Stimulated activated CD4-positive, alpha-beta T cell treated with anti-CD3 and anti-CD28 coated beads, Interleukin-2, amount 100 ng/mL, for 24 hours (primary cell): ENCODE measurements at regions not wholly inside any gene's neighbourhood (a gene's known extent, or its start where the extent isn't known, plus 50 kb on each side); places are given as distances from the start of the nearest gene placed in this dataset.
"Not testable (repeated sequence)": the region's sequence is repeated elsewhere in the genome, so short reads cannot be mapped to it uniquely, and the experiment has no call there.

Experiments
- DNase-seq, 2 donors: peaks; one replicate each; pipeline ENCODE4 v3.0.0-alpha.2; 2020

DNA sequence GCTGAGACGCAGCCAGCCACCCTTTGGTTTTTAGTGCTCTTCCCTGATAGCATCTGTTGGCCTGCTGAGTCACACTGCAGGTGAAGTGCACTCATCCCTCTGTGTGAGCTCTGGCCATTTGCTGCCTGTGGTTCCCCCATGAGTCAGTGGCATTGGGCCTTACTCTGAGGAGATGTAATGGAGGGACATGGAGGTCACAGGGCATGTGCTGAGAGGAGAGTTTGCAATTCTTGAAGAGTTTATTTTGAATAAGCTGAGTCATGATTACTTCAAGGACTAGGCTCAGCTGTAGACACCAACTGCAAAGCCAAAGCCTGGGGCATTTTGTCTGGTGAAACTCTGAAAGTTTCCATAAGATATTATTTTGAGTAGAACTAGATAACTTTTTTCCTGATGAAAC lies 200.3 kb downstream of the BCL2L11 start:
- DNase-seq: not testable (repeated sequence)

DNA sequence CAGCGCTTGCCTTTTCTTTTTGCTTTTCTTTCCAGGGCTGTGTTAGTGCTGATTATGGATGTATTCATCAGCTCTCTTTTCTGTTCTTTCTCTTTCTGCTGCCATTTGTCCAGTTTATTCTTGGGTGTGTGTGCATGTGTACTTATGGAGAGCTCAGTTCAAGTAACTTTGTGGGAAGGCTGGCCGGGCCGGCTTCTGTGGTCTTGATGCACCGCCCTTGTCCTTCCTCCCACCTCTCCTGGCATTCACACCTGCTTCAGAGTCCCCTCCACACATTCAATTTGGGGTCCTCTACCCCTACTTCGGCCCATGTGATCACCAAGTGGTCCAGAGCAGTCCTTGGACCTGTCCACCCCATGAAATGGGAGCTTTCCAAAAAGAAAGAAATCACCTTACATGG lies 202.7 kb downstream of the BCL2L11 start:
- DNase-seq: not testable (repeated sequence)

DNA sequence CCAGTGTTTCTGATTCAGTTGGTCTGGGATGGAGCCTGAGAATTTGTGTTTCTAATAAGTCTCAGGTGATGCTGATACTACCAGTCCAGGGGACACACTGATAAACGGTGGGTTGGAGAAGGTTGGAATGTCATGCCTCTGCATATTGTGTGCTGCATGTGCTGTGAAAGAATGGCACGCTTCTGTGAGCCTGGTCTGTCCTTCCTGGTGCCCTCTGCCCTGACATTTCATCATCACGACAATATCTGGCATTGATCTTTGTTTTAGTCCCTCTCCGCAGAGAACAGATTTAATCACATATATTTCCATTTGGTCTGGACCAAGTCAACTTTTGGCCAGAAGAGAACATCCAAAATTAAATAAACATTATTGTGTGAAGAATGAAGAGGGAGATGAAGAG lies 207.0 kb downstream of the BCL2L11 start:
- not testable (repeated sequence) for DNase-seq

DNA sequence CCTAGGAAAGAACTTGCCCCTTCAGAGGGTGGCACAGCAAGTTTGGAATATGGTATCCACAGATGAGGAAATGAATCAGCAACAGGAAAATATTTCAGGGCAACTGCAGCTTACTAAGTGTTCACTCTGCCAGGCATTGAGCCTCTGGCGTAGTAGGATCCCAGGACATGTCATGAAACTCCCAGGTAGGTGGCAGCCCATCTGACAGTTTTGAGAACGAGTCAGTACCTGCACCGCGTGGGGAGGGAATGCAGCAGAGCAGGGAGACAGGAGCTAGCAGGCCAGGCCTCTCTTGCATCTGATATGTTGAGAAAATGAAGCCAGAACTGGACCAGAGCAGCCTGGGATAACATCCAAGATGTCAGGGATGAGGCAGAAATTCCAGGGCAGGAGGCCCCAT lies 208.6 kb downstream of the BCL2L11 start:
- DNase-seq: not testable (repeated sequence)

DNA sequence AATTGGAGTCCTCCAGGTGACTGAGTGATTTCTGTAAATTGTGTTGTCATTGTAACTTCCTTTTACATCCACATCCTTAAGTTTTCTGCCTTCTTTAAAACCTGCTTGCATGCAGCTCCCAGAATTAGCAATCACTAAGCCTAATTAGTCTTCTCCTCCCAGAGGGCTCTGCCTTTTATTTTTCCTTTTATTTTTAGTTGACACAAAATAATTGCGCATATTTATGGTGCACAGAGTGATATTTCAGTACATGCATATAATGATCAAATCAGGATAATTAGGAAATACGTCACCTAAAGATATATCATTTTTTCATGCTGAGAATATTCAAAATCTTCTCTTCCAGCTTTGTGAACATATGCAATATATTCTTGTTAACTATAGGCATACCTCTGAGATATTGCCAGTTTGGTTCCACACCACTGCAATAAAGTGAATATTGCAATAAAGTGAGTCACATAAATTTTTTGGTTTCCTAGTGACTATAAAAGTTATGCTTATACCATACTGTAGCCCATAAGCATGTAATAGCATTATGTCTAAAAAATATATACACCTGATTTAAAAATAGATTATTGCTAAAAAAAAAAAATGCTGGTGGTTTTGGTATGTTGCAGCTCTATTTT lies 210.5 kb downstream of the BCL2L11 start:
- not testable (repeated sequence) for DNase-seq

DNA sequence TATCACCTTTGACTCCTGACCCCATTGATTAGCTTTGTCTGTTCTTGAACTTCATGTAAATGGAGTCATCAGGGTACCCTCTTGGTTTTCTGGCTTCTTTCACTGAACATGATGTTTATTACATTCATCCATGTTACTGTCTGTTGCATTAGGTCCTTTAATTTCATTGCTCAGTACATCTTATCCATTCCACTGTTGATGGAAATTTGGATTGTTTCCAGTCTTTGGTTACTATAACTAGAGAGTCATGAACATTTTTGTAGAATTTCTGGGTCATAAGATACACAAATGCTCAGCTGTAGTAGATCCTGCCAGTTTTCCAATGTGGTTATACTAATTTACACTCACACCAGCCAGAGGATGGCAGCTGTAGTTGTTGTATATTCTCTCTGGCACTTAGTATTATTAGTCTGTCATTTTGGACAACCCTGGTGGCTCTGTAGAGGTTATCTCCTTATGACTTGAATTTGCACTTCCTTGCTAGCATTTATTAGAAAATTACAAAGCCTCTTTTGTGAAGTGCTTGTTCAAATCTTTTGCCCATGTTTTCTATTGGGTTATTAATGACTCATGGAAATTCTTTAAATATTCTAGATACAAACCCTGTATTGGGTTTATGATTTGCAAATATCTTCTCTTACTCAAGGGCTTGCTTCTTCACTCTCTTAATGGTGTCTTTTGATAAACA lies 214.7 kb downstream of the BCL2L11 start:
- not testable (repeated sequence) for DNase-seq

DNA sequence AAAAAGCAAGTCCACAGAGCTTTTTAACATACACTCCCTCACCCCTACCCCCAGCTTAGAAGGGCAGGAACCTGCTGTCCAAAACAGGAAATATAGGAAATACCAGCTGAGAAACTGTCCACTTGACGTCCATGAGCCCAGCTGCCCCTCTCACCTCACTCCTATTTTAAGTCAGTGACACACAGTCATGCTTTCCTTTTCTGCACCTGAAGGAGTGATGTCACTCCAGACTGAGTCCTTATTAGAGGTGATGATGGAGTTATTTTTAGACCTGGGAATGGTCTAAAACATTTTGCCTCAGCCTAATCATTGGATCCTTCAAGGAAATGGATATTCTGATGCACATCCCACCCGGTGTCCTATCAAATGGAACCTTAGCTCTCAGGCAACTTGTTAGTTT lies 217.8 kb downstream of the BCL2L11 start:
- DNase-seq: not testable (repeated sequence)

DNA sequence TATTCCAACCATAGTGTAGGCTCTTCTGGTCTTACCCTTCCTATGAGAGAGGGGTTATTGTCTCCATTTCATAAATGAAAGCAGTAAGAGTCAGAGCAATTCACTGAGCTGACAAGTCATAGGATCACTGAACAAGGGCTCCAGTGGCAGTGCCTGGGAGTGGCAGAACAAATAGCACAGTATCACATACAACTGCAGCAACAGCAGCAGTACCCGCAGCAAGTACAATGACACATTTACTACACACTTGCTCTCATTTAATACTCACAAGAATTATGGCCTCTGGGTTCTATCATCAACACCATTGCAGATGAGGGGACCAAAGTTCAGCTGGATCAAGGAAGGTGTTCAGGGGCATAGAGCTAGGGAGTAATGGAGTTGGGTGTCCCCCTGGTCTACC lies 218.8 kb downstream of the BCL2L11 start:
- not testable (repeated sequence) for DNase-seq

DNA sequence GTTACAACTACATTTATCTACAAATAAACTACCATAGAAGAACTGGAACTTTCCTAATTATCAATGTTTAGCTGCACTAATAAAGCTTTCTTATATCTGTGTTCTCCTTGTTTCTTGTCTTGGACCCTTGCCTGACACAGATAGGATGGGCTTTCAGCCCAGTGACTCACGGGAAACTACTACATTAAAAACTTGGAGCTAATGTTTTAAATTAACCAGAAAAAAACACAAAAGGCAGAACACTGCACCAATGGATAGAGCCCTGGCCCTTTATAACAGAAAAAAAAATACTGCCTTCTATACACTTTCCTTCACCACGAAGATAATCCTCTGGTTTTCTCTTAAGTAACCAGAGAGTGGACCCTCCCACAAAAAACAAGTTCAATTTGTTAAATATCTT lies 223.9 kb downstream of the BCL2L11 start:
- not testable (repeated sequence) for DNase-seq

DNA sequence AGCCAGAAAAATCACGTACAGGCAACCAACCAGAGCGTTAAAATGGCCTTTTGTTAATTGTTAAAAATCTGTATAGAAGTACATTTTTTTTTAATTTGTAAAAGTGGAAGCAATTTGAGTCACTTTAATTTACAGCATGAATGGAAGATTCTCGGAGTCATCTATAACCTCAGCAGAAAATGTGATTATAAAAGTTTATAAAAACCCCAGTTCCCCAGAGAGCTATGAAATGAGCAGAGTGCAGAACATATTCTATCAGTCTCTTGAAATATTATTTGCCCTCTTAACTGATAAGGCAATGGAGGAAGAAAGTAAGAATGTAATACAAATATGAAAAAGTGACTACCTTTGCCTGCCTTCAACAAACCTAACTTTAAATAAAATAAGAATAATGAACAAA lies 224.7 kb downstream of the BCL2L11 start:
- DNase-seq: not testable (repeated sequence)

DNA sequence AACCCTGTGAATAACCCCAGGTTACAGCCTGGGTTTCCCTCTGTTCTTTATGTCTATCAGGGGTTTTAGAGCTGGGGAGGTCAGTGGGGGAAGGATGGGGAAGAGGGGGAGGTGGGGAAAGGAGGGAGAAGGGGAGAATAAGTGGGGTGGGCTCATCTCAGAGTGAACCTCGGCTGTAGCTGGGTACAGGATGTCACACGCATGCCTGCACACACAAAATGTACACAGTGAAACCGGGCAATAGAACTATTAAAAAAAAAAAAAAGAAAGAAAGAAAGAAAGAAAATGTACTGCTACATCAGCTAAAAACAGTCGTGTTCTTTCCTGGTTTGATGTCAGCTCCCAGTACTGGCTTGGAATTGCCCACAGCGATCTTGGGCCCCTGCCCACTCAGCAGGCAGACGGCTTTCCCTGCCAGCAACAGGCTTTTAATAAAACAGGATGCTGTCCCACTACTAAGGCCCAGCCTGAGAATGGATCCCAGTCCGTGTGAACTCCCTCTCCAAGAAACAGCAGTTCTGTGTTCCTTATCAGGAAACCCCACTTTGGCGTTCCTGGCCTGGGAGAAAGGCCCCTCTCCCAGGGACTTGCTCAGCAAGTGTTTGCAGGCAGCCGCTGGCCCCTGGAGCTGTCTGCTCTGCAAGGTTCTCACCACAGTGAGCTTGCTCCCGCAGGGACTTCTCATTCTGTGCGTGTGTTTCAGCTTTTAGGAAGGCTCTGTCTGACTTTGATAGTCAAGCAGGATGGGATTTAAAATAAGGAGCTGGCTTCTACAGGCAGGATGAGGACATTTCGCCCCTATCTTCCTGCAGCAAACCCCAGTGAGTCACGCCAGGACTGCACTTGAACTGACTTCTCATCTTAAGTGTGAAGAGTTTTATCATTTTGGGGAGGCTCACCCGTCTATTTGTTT lies 225.6 kb downstream of the BCL2L11 start:
- DNase-seq: not testable (repeated sequence)

DNA sequence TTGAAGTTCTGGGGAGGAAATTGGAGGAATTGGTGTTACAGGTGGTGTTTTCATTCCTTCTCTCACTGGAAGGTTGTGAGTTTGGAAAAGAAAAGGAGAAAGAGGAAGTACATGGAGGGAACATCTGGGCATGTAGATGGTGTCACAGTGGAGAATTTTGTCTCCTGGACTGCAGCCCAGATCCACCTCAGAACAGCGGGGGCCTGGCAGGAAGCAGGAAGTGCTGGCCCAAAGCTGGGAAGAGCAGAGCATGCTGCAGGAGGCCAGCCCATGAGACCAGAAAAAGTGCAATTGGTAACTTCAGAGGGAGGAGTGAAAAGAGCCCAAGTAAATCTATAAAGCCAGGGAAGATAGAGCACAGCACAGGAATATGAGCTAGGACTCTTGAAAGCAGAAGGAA lies 227.0 kb downstream of the BCL2L11 start:
- DNase-seq: not testable (repeated sequence)

DNA sequence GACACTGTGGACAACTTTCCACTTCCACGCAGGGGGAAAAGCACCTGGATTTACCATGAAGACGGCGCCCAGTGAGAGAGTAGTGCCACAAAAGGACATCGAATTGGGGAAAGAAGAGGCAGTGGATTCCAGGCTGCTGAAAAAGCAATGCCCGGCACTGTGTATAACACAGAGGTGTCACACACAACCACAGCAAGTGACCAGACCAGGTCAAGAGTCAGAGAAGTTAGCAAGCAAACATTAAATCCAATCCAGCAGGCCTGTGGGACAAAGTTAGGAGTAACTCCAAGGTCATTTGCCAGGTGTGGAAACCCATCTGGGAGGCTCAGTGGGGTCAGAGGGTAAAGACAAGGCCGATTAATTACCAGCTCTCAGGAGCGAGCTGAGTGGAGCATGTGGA lies 227.6 kb downstream of the BCL2L11 start:
- DNase-seq: not testable (repeated sequence)

DNA sequence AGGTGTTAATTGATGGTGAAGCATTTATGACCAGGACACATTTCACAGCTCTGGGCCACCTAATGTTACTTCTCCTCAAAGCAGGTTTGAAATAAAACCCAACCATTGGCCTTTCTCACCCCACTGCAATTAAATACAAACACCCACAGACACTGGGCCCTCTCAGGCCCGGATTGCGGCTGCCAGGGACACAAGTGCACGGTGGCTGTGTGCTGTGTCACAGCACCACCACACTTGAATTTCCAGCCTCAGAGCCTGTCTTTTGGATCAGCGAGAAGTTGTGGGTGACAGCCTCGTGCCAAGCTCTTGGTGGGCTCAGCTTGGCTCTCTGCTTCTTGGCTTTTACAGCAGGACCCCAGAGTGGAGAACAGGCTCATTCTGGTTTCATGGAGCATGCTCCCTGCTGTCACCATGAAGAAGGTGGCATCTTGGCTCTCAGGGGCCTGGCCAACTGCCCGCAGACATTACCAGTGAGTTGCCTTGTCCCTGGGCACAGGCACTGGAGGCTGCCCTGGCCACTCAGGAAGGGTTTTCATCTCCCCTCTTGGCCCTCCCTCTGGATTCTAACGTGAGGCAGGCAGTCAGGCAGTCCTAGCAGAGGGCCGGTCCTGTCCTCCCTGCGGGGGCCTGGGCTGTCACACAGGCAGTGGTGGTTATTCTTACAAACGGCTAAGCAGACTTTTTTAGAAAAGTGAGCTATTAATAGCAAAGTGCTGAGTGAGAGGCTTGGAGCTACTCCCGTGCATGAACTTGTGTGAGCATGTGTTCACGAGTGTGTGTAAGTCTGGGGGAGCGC lies 234.5 kb downstream of the BCL2L11 start:
- not testable (repeated sequence) for DNase-seq

DNA sequence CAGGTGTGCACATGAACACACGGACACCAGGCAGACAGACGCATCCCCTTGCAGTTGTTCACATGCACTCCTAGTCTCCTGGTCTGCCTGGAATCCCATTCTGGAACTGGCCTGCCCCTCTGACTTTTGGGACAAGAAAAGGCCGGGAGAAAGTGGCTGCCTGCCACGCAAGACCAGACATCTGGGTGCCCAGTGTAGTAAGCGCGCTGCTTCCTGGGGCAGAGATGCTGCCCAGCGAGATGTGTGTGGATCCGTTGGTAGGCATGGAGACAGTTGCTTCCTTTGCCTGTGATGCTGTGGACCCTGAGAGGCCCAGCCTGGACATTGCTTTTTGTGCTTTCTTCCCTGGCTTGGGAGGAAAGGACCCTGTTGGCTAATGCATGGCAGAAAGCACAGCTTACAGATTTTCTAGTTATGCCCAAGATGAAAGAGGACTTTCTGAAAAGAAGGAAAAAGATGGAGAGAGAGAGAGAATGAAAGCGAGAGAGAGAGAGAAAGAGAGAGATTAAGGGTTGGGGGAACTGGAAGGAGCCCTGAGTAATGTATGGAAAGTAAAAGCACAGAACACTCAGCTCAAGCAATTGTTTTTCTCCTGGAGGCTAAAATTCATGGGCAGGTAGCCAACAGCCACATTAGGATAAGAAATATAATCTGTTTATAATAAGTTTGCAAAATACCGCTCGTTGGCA lies 235.3 kb downstream of the BCL2L11 start:
- not testable (repeated sequence) for DNase-seq

DNA sequence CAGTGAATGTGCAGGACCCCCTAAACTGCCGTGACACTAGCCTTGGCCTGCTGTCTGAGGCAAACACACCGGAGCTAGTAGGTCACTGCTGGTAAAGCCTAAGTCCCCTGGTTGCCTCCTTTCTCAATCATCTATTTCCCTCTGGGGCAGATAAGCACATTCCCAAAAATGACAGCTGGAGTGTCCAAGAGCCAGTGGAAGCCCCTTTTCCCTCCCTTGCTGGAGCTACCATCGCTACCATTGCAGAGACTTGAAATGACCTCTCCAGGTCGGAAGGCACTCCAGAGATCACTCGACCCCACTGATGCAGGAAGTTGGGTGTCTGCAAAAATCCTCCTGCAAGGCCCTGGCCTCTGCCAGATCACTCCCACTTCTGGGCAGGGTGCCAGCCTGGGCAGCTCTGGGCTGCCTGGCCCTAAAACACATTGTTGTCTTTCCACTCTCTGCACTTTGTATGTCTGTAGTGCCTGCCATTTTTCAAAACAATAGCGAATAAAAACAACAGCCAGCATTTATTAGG lies 235.9 kb downstream of the BCL2L11 start:
- DNase-seq: peak in 1 of 2 donors; percentile 3

DNA sequence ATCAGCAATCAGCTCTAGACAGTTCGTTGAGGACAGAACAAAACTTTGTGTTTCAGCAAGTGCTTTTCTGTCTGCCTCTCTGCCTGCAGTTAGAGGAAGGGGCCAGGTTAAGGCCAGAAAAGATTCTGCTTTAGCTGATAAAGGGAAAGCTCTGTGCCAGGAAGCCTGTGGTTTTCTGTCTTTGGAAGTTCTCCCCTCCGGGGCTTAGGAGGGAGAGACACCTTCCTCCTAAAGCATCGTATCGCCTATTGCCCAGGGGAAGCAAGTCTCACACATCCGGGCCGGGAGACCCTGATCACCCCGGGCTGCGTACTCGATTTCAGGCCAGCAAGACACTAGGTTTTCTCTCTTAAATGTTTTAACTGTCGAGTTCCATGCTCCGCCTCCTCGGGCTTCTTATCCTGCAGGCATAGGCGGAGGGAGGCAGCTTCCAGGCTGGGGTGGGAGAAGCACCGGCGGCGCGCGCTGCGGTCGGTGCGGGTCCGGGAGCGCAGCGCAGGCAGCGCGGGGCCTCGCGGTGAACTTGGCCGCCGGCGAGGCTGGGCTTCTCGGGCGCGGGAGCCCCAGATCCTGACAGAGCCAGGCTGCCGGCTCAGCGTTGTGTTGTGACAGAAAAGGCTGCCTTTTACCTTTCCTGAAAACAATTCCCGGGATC lies 245.4 kb downstream of the BCL2L11 start:
- DNase-seq: peak in 1 of 2 donors; percentile 5

DNA sequence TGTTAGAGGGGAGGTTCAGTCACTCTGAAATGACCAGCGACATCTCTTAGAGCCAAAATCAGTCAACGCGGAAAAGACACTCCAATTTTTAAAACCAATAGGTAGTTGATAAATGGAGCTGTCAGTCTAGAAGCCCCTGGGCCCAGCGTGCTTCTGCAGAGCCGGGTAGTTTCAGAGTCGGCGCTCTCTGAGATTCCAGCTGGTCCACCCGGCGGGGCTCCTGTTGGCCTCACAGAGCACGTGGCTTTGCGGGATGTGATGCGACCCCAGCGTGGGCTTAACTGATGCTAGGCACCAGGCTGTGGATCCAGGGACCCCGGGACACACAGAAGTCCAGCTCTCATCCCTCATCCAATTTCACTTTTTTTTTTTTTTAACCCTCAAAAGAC lies 245.9 kb downstream of the BCL2L11 start:
- not testable (repeated sequence) for DNase-seq

DNA sequence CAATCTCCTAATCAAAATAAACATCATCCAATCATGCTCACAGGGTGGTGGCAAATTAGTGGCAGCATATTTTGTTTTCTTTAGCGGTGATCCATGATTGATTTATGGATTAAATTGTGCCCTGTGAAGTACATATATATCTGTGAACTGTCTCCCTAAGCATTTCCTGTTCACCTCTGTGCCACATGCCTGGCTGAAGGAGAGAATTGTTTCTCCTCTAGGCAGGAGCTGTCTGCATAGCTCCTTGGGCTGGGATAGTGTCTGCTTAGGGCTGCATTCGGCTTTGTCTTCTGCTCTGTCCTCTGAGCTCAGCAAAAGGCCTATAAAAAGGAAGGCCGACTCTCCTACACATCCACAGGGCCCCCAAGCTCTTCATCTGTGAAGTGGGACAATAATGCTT lies 246.4 kb downstream of the BCL2L11 start:
- not testable (repeated sequence) for DNase-seq

DNA sequence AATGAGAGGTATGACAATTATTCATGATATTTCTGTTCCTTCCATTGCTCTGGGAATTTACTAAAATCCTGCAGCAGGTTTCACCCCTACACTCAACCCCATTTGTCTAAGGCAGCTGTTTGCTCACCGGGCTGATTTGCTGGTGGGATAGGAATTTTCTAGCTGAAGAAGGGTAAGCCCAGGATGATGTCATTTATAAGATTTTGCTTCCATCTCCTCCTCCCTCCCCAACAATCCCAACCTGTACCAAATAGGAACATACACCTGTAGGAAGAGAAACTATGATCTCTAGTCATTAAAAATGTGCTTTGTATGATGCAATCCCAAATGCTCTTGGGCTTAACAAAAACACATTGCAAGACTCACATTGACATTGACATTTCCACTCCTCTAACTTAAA lies 247.2 kb downstream of the BCL2L11 start:
- not testable (repeated sequence) for DNase-seq

DNA sequence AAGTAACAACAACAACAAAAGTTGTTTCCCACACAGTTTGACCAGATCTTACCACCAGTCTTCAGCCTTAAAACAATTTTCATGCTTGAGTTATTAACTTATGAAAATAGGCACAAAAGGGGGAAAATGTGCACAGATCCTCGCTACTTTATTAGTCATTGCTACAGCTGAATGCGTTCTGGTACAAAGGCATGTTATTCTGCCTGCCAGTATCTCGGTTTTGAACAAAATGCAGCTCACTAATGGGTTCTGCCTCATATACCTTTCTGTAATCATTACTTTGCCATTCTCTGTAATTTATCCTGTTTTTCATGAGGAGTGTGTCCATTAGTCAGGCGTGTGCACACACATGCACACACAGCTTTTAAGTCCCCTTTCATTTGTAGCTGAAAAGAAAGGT lies 247.6 kb downstream of the BCL2L11 start:
- not testable (repeated sequence) for DNase-seq
